ENCODE measurements at regions not wholly inside any gene's neighbourhood (a gene's known extent, or its start where the extent isn't known, plus 50 kb on each side); places are given as distances from the start of the nearest gene placed in this dataset.
"Not testable (repeated sequence)": the region's sequence is repeated elsewhere in the genome, so short reads cannot be mapped to it uniquely, and the experiment has no call there.

GRCh38 chr6:112511441-112511840 lies 164.3 kb downstream of the RFPL4B start:
- DNase-seq (ENCODE audit: low spot score): no peak

- no peak for DNase-seq (ENCODE audit: low spot score)
Observed at GRCh38 chr6:112513175-112513574, 166.0 kb downstream of the RFPL4B start.

GRCh38 chr6:112522587-112522986 lies 175.5 kb downstream of the RFPL4B start:
- no peak for DNase-seq (ENCODE audit: low spot score)

- no peak for DNase-seq (ENCODE audit: low spot score)
Observed at GRCh38 chr6:112524071-112524470, 176.9 kb downstream of the RFPL4B start.

- DNase-seq (ENCODE audit: low spot score): no peak
Observed at GRCh38 chr6:112525749-112526148, 178.6 kb downstream of the RFPL4B start.

- no peak for DNase-seq (ENCODE audit: low spot score)
Observed at GRCh38 chr6:112526594-112526993, 179.5 kb downstream of the RFPL4B start.

- not testable (repeated sequence) for DNase-seq (ENCODE audit: low spot score)
Observed at GRCh38 chr6:112528306-112528705, 181.2 kb downstream of the RFPL4B start.

GRCh38 chr6:112535816-112536215 lies 188.7 kb downstream of the RFPL4B start:
- DNase-seq (ENCODE audit: low spot score): no peak

GRCh38 chr6:112539355-112539754 lies 192.2 kb downstream of the RFPL4B start:
- no peak for DNase-seq (ENCODE audit: low spot score)

- not testable (repeated sequence) for DNase-seq (ENCODE audit: low spot score)
Observed at GRCh38 chr6:112541847-112542246, 194.7 kb downstream of the RFPL4B start.

GRCh38 chr6:112547321-112548085 lies 200.4 kb downstream of the RFPL4B start:
- DNase-seq (ENCODE audit: low spot score): not testable (repeated sequence)

GRCh38 chr6:112549749-112550148 lies 202.6 kb downstream of the RFPL4B start:
- DNase-seq (ENCODE audit: low spot score): no peak

GRCh38 chr6:112557435-112557834 lies 210.3 kb downstream of the RFPL4B start:
- DNase-seq (ENCODE audit: low spot score): no peak

- DNase-seq (ENCODE audit: low spot score): no peak
Observed at GRCh38 chr6:112557961-112558360, 210.8 kb downstream of the RFPL4B start.

- DNase-seq (ENCODE audit: low spot score): no peak
Observed at GRCh38 chr6:112560651-112561050, 213.5 kb downstream of the RFPL4B start.

- no peak for DNase-seq (ENCODE audit: low spot score)
Observed at GRCh38 chr6:112562301-112563231, 215.4 kb downstream of the RFPL4B start.

- peak; percentile 24 for DNase-seq (ENCODE audit: low spot score)
Observed at GRCh38 chr6:112563368-112563767, 216.2 kb downstream of the RFPL4B start.

- DNase-seq (ENCODE audit: low spot score): no peak
Observed at GRCh38 chr6:112568066-112568465, 220.9 kb downstream of the RFPL4B start.

- DNase-seq (ENCODE audit: low spot score): no peak
Observed at GRCh38 chr6:112571488-112572270, 224.5 kb downstream of the RFPL4B start.

- no peak for DNase-seq (ENCODE audit: low spot score)
Observed at GRCh38 chr6:112574190-112574589, 227.1 kb downstream of the RFPL4B start.

GRCh38 chr6:112575309-112575834 lies 228.2 kb downstream of the RFPL4B start:
- no peak for DNase-seq (ENCODE audit: low spot score)

GRCh38 chr6:112576423-112576822 lies 229.3 kb downstream of the RFPL4B start:
- no peak for DNase-seq (ENCODE audit: low spot score)
